ENCODE measurements at regions not wholly inside any gene's neighbourhood (a gene's known extent, or its start where the extent isn't known, plus 50 kb on each side); places are given as distances from the start of the nearest gene placed in this dataset.

DNA sequence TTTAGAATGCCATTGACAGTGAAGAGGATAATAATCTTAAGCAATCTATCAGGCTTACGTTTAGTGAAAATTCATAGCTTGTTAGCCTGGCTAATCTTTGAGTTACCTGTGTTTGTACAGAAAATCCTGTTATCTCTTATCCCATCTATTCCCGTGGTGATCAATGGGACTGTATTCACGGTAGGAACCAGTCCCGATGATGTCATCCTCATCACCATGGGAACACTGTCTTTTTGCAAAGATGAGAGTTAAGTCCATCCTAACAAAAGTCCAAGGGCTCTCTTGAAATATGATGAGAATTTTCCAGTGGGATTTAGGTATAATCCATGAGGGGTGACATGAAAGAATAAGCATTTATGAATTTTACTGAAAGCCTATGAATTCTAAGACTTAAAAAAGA is 762.2 kb downstream of the ETS1 start:
- TF ChIP-seq POLR2AphosphoS5 (IDR thresholded peaks at IDR 0.05) (no peak), EP300 (IDR thresholded peaks at IDR 0.05) (no peak), POLR2A (IDR thresholded peaks at IDR 0.05; ENCODE audit: low read depth) (no peak)
- TF ChIP-seq, protein P1, sequence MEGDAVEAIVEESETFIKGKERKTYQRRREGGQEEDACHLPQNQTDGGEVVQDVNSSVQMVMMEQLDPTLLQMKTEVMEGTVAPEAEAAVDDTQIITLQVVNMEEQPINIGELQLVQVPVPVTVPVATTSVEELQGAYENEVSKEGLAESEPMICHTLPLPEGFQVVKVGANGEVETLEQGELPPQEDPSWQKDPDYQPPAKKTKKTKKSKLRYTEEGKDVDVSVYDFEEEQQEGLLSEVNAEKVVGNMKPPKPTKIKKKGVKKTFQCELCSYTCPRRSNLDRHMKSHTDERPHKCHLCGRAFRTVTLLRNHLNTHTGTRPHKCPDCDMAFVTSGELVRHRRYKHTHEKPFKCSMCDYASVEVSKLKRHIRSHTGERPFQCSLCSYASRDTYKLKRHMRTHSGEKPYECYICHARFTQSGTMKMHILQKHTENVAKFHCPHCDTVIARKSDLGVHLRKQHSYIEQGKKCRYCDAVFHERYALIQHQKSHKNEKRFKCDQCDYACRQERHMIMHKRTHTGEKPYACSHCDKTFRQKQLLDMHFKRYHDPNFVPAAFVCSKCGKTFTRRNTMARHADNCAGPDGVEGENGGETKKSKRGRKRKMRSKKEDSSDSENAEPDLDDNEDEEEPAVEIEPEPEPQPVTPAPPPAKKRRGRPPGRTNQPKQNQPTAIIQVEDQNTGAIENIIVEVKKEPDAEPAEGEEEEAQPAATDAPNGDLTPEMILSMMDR (IDR thresholded peaks at IDR 0.05), result no peak
- no peak overlapping the region for H3K27ac ChIP-seq (replicated peaks in 1 of 4)
- no peaks in the 10 kb centered on the region for H3K9me3 ChIP-seq
- H3K27me3 ChIP-seq, result no peaks in the 10 kb centered on the region
- H3K4me1 ChIP-seq, result no peaks in the 10 kb centered on the region
- H3K36me3 ChIP-seq, result no peaks in the 10 kb centered on the region
- no peak for DNase-seq (ENCODE audit: extremely low spot score)
- 69% methylated on average over 4 of the region's 4 CpGs for WGBS
- H3K4me3 ChIP-seq, result no peak overlapping the region
- intact Hi-C loops (cut with DNase I), result no loop called here

DNA sequence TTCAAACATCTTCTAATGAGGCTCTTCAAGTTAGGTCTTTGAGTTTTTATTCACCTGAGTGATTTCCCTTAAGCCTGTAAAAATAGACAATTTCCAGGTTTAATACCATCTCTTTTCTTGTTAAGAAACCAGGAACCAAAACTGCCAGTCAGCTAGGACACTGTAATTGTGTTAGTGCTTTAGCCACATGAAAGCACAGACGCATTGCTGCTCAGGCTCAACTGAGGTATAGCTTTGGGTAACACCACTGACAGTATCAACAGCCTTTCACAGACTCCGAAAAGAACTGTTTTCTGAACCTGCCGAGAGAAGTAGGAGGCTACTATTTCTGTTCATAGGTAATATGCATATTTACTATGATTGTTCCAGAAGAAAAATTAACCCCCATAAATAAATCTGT is 768.7 kb downstream of the ETS1 start:
- no peak for TF ChIP-seq POLR2AphosphoS5 (IDR thresholded peaks at IDR 0.05)
- no peak for TF ChIP-seq EP300 (IDR thresholded peaks at IDR 0.05)
- TF ChIP-seq POLR2A (IDR thresholded peaks at IDR 0.05; ENCODE audit: low read depth), result no peak
- H3K27me3 ChIP-seq, result no peaks in the 10 kb centered on the region
- H3K4me1 ChIP-seq, result no peaks in the 10 kb centered on the region
- no peak for DNase-seq (ENCODE audit: extremely low spot score)
- H3K36me3 ChIP-seq, result no peaks in the 10 kb centered on the region
- no peak overlapping the region for H3K27ac ChIP-seq (replicated peaks in 1 of 4)
- WGBS, result 96% methylated on average over 3 of the region's 3 CpGs
- no peak overlapping the region for H3K4me3 ChIP-seq
- intact Hi-C loops (cut with DNase I), result no loop called here
- no peaks in the 10 kb centered on the region for H3K9me3 ChIP-seq

- Histone ChIP-seq H3K36me3 (no peaks in the 10 kb centered on the region), H3K27me3 (no peaks in the 10 kb centered on the region), H3K4me1 (no peaks in the 10 kb centered on the region), H3K27ac (replicated peaks in 1 of 4) (no peak overlapping the region), H3K4me3 (no peak overlapping the region), H3K9me3 (no peaks in the 10 kb centered on the region)
- DNase-seq (ENCODE audit: extremely low spot score), result no peak
- 70% methylated on average over 2 of the region's 2 CpGs for WGBS
- TF ChIP-seq EP300 (IDR thresholded peaks at IDR 0.05) (no peak), POLR2AphosphoS5 (IDR thresholded peaks at IDR 0.05) (no peak), POLR2A (IDR thresholded peaks at IDR 0.05; ENCODE audit: low read depth) (no peak)
- TF ChIP-seq, protein P1 (IDR thresholded peaks at IDR 0.05), result no peak
- intact Hi-C loops (cut with DNase I), result no loop called here
Measured at GRCh38 chr11:127816962-127817361, 770.4 kb downstream of the ETS1 start.

- intact Hi-C loops (cut with DNase I), result no loop called here
- no peaks in the 10 kb centered on the region for H3K4me1 ChIP-seq
- no peaks in the 10 kb centered on the region for H3K36me3 ChIP-seq
- DNase-seq (ENCODE audit: extremely low spot score), result no peak
- TF ChIP-seq, protein P1 (IDR thresholded peaks at IDR 0.05), result no peak
- TF ChIP-seq EP300 (IDR thresholded peaks at IDR 0.05) (no peak), POLR2A (IDR thresholded peaks at IDR 0.05; ENCODE audit: low read depth) (no peak), POLR2AphosphoS5 (IDR thresholded peaks at IDR 0.05) (no peak)
- H3K27me3 ChIP-seq, result no peaks in the 10 kb centered on the region
- no peaks in the 10 kb centered on the region for H3K9me3 ChIP-seq
- H3K4me3 ChIP-seq, result no peak overlapping the region
- no peak overlapping the region for H3K27ac ChIP-seq (replicated peaks in 1 of 4)
Measured at GRCh38 chr11:127815331-127815730, 772.0 kb downstream of the ETS1 start.

DNA sequence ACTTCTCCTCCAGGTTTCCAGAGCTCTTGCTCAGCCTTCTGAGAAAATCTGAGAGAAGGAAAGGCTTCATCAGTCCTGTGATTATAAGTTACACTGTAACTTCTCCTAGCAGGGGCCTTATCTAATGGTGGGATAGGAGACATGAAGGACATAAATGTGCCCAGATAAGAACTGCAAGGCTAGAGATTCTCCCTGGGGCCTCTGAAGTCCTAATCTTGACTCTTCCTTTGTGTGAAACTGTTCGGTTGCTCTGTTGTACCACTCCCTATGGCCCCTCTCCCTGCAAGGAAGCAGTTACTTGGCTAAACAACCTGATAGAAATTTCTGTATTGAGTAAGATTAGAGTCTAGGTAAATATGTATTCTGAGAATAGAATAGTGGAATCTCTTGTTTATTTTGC is 780.9 kb downstream of the ETS1 start:
- H3K27me3 ChIP-seq, result no peaks in the 10 kb centered on the region
- no peak for DNase-seq (ENCODE audit: extremely low spot score)
- intact Hi-C loops (cut with DNase I), result no loop called here
- no peaks in the 10 kb centered on the region for H3K36me3 ChIP-seq
- no peaks in the 10 kb centered on the region for H3K9me3 ChIP-seq
- H3K4me3 ChIP-seq, result no peak overlapping the region
- TF ChIP-seq EP300 (IDR thresholded peaks at IDR 0.05), result no peak
- H3K4me1 ChIP-seq, result no peaks in the 10 kb centered on the region
- H3K27ac ChIP-seq (replicated peaks in 1 of 4), result no peak overlapping the region
- 52% methylated on average over 1 of the region's 1 CpG for WGBS

- Histone ChIP-seq H3K36me3 (no peaks in the 10 kb centered on the region), H3K27me3 (no peaks in the 10 kb centered on the region), H3K4me1 (no peaks in the 10 kb centered on the region), H3K27ac (replicated peaks in 1 of 4) (no peak overlapping the region), H3K4me3 (no peak overlapping the region), H3K9me3 (no peaks in the 10 kb centered on the region)
- 44% methylated on average over 1 of the region's 1 CpG for WGBS
- TF ChIP-seq POLR2AphosphoS5 (IDR thresholded peaks at IDR 0.05) (no peak), EP300 (IDR thresholded peaks at IDR 0.05) (no peak), POLR2A (IDR thresholded peaks at IDR 0.05; ENCODE audit: low read depth) (no peak)
- TF ChIP-seq, protein P1 (IDR thresholded peaks at IDR 0.05), result no peak
- no peak for DNase-seq (ENCODE audit: extremely low spot score)
- intact Hi-C loops (cut with DNase I), result no loop called here
Measured at GRCh38 chr11:127805771-127806170, 781.6 kb downstream of the ETS1 start.
